GM21529 (cell line): ENCODE measurements at regions not wholly inside any gene's neighbourhood (a gene's known extent, or its start where the extent isn't known, plus 50 kb on each side); places are given as distances from the start of the nearest gene placed in this dataset.
A peak's percentile ranks its signal among the peaks of the same experiment; 100 is the strongest.

Source experiments
- ATAC-seq: cut with Tn5 transposase; IDR thresholded peaks from one replicate; pipeline ENCODE4 v1.9.1; 2021; ENCODE audit not compliant: unreplicated experiment

DNA sequence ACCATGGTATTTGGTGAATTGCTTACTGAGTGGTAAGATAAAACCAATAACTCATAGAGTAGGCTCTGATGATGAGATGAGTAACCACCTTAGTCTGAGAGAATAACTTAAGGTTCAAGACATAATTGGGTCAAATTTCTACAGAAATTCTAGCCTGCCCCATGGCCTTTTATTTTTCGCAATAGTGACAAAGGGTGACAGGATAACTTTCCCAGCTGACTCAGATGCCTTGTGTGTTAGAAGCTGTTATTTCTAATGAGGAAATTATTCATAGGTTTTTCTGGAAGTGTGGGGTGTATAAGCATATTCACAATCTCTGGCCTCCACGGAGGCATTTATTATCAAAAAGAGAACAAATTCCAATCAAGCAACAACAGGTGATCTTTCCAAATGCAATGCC is 159.0 kb downstream of the NUP35 start:
- no peak for ATAC-seq

DNA sequence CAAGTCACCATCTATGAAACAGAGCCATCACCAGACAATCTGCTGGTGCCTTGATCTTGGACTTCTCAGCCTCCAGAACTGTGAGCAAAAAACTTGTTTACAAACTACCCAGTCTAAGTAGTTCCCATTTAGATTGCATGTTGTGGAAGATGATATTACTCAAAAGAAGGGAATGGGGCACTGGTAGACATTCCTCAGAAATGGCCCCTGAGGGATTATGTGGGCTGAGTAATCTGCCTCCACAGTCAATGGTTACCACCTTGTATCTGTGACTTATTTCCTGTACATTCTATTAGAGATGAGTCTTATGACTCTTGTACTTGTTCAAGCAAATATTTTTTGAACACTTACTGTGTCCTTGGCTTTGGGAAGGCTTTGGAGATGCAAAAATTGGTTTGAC is 160.4 kb downstream of the NUP35 start:
- ATAC-seq: no peak

DNA sequence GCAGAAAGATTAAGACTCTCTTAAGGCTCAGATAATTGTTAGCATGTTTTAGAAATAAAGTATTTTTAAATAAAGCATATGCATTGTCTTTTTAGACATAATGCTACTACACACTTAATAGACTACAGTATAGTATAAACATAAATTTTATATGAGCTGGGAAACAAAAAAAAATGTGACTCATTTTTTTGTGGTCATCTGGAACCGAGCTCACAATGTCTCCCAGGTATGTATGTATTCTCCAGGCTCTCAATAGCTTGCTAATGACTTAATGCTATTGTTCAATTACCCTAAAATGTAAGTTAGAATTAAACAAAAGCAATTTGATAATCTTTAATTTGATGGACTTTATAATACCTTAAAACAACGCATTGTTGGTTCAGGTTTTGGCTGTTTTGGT is 167.2 kb downstream of the NUP35 start:
- no peak for ATAC-seq

DNA sequence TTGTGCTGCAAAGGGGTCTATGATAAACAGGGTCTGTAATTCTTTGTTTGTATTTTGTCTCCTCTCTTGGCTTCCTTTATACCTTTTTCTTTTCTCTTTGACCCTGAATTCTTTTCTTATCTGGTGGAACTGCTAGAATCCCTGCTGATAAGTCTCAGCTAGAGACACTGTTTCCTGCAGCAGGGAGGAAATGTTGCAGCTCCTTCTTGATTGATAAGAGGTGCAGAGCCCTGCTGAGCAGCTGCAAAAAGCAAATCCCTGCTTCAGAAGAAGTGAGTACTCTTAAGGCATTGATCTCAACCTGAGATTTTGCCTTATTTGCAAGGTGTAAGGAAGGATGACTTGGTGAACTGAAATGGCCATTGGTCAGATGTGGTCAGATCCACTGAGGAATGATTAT is 167.8 kb downstream of the NUP35 start:
- no peak for ATAC-seq

DNA sequence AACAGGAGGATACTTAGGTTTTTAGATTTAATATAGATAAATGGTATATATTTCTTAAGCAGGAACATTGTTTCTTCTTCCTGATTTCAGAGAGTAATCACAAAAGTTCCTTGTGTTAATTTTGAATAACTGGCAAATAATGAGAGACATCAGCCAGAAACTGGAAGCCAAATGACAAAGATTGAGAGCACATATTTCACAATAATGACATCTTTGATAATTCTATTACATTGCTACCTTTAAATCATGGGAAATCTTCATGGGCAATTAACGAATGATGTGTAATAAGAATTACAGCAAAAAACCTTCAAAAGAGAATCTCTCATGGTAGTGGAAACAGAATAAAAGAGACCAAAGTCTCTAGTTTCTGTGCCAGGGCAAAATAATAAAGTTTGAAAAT is 215.1 kb downstream of the NUP35 start:
- no peak for ATAC-seq

DNA sequence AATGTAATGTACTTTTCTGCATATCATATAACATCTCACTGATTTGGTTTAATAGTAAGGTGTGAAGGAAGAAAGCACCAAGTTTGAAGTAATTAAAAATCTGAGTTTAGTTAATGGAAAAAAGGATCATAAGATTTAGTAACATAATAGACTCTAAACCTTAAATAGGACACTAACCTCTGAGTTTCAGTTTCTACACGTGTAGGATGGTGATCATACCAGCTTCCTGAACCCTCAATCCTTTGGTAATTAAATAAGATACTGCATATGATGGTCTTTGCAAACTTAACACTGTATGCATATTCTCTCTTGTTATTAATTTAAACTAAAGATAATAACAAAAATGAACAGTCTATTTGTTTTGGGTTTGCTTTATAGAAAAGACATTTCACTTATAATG is 216.8 kb downstream of the NUP35 start:
- ATAC-seq: no peak

DNA sequence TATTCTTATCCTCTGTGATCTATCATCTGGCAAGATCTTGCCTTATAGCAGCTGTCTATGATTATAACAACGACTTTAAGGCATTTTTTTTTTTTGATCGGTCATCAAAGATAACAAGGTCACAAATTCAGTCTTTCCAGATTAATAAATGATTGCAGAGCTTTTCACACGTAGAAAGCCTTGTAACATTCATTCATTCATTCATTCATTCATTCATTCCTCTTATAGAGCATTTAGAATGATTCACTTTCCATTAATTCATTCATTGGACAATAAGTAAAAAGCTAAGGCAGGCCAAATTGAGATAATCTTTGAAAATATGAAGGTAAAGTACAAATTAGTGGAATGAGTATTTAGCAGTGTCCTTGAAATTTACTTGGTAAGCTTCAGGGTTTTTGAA is 223.7 kb downstream of the NUP35 start:
- no peak for ATAC-seq

DNA sequence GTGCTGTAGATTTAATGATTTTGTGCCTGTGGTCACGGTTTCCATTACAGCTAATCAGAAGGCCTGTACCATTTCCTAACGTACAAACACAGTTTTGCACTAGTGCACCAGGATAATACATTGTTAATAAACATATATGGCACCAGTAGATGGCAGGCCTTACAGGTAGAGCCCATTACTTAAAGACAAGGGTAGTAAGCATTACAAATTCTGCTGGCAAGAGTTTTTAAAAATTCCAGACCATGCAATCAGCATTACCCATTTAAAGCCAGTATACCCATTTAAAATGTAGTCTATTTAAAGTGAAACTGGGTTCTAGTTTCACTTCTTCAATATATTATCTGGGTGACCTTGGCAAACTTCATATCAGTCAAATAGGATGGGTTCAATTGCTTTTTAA is 224.2 kb downstream of the NUP35 start:
- ATAC-seq: peak; percentile 68

DNA sequence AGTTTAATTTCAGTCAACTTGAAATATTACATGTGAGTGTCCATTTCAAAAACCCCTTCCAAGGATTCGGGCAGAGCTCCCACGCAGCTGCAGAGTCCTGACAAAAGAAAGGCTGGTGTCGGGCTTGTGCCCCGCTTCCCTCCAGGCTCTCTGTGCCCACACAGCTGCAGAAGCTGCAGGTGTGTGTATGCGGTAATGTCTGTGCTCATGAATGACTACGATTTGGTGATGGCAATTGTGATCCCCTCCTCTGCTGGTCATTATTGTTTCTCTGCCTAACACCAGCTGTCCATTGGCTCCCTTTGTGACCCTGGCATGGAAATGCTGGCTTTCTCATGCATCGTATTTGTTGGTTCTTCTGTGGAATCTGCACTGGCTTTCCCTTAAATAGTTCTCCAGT is 224.8 kb downstream of the NUP35 start:
- ATAC-seq: peak; percentile 34

DNA sequence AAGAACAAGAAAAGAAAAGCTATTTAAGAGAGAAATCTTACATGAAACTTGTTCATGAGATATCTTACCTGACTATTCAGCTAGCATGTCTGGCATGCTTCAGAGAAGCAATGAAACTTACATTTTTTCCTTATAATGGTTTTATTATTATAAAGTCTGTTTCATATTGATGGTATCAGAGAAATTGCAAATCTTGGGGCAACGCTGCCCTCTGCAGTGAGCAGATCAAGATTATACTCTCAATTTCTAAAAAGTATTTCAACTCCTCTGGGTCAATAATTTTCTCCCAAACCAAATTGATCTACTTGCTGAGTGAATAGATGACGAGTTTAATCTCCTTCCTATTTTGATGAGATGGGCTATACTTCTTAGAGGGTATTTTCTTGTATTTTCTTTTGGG is 235.6 kb downstream of the NUP35 start:
- ATAC-seq: no peak

DNA sequence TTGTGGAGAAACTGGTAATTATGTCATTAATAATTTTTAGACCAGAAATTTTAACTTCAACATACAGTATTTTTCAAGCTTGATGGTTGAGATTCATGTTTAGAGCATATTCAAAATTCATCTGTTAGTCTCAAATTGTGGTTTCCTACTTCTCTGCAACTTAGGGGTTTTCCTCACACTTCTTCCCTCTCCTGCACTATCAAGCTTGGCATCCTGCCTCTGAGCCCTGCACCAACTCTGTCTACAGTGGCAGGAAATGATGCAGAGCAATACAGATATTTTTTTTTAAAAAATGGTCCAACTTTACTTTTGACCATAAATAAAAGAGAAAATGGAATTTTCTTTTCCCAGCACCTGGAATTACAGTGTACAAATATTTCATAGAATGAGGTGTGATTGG is 247.3 kb downstream of the NUP35 start:
- no peak for ATAC-seq

DNA sequence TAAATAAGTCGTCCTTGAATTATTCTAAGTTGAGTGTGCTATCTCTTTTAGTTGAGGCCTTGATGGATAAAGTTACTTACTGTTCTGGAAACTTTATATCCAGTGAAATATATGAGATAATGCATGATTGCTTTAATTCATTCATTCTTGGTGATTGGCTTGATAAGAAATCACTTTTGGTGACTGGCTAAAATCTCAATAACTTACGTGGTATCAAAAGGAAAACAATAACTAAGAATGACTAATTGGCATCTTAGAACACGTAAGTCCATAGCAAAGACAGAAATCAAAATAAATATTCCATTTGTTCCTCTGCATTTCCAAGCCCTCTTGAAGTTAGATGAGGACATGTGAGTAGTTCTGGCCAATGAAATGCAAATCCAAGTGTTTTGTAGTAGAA is 251.6 kb downstream of the NUP35 start:
- ATAC-seq: no peak

DNA sequence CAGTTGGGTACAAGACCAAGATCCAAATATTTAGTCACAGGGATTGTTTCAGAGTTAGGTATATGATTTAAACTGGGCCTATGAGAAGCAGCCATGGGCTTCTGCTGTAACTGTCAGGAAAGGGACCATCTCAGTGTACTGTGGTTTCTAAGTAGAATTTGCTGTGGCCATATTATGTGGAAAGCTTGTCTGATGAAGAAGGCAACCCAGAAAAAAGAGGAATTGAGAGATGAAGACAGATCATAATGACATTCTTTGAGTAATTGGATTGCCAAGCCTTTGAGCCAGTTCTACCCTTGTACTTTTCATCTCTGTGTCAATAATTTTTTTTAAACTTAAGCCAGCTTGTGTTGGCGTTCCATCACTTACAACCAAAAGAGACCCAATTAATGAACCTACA is 259.6 kb downstream of the NUP35 start:
- no peak for ATAC-seq

DNA sequence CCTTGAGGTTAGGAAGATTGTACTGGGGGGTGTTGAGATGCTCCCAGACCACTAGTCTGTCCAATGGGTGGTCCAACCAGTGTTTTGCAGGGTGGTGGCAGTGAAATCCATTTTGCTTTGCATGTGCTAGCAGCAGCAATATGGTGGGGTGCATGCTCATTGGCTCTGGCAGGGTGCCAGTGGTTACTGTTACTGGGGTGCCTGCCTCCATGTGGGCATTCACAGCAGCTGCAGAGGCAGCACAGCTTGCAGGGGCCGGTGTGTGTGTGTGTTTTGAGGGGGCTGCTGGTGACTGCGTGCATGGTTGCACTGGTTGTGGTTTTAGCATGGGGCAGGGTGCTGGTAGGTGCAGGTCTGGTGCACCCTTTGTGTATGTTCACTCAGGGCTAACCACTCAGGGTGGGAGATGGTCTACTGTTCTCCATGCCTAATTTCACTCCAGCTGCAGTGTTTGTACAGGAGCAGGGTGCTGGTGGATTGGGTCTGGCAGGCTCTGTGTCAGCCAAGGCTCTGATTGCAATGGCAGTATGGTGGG is 265.4 kb downstream of the NUP35 start:
- no peak for ATAC-seq

DNA sequence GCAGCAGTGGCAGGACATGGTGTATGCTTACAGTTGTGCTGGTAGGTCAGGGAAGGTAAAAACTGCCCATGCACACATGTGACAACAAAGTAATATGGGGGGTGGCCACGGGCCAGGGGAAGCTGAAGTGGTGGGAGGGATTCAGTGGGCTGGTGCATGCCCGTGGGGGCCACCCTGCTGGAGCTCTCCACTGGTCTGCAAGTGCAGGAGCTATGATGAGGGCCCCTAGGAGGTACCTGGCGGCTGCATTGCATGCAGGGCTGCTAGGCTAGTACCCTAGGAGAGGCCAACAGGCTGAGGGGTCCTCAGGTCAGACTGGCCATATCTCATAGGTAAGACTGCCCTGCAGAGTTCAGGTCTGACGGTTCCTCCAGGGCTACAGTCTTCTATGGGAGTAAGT is 265.9 kb downstream of the NUP35 start:
- no peak for ATAC-seq

DNA sequence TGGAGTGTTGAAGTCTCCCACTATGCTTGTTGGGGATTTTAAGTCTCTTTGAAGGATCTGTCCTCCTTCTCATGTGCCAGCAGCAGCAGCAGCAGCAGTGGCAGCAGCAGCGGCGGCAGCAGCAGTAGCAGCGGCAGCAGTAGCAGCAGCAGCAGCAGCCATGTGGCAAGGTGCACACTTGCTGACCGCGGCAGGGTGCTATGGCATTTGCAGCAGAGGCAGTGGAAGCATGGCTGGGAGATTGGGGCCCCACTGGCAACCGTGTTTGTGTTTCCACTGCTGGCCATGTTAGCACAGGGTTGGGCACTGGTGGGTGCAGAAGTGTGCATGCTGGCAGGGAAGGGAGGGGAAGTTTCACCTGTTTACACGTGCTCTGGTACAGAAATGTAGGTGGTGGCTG is 280.1 kb downstream of the NUP35 start:
- ATAC-seq: no peak

DNA sequence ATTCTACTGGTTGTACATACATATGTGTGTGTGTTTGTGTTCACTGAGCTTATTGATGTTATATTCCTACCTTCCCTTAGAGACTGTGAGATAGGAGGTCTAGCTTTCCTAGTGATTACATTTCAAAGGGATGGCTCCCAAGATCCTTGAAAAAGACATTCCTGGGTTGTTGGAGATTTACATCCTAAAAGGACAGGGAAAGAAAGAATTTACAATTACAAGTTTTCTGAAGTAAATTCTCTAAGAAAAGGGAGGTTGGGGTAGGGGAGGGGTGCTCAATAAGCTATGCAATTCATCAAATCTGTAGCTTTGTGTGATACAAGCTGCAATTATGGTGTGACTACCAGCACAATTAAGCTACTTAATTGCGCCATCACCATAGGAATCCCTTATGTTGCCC is 284.3 kb downstream of the NUP35 start:
- ATAC-seq: no peak

DNA sequence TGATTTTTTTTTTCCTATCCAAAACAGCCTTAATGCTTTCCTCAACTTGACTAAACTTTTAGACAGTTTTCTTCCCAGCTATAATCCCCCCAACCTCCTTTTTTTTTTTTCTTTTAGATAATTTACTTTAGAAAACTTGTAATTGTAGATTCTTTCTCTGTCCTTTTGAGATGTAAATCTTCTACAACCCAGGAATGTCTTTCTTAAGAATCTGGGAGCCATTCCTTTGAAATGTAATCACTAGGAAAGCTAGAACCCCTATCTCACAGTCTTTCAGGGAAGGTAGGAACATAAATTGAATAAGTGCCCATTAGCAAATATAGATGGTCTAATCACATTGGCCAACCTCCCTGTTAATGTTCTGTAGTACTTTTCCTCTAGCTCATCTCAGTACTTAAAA is 285.4 kb downstream of the NUP35 start:
- ATAC-seq: no peak

DNA sequence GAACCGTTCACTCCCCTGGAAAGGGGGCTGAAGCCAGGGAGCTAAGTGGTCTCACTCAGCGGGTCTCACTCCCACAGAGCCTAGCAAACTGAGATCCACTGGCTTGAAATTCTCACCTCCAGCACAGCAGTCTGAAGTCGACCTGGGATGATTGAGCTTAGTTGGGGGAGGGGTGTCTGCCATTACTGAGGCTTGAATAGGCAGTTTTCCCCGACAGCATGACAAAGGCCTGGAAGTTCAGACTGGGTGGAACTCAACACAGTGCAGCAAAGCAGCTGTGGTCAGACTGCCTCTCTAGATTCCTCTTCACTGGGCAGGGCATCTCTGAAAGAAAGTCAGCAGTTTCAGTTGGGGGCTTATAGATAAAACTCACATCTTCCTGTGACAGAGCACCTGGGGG is 292.5 kb downstream of the NUP35 start:
- ATAC-seq: no peak

DNA sequence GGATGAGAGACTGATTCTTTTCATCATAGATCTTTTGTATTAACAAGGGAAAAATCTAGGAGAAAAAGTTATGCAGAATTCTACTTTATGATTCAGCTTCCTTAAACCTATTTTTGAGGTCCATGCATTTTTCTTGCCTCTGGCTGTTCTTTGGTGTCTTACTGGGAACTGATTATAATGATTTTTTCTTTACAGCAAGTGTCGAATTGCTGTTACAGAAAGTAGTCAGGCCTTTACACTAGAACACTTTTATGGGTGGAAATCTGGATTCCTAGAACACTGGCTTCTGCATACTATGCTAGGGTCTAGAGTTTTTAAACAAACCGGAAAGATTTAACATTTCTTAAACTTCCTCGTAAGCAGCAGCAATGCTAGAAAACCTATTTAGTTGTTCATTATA is 302.6 kb downstream of the NUP35 start:
- ATAC-seq: no peak

DNA sequence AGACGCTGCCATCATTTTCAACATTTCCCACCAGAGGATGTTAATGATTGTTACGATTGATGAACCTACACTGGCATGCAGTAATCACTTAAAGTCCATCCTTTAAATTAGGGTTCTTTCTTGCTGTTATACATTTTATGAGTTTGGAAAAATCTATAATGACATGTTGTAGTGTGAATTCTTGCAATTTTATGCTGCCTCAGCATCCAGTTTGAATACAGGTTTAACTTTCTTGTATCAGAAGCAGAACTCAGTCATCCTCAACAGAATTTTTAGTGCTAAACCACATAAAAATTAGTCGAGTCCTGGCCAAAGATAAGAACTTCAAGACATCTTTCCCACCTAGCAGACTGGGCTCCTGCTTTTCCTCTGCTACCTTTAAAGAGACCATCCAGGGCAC is 303.3 kb downstream of the NUP35 start:
- no peak for ATAC-seq

DNA sequence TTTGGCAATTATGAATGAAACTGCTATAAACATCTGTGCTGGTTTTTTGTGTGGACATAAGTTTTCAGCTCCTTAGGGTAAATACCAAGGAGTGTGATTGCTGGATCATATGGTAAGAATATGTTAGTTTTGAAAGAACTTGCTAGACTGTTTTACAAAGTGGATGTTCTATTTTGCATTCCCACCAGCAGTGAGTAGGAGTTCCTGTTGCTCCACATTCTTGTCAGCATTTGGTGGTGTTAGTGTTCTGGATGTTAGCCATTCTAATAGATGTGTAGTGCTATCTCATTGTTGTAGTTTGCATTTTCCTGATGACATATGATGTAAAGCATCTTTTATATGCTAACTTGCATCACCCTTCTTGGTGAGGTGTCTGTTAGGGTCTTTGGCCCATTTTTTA is 304.6 kb downstream of the NUP35 start:
- ATAC-seq: no peak

DNA sequence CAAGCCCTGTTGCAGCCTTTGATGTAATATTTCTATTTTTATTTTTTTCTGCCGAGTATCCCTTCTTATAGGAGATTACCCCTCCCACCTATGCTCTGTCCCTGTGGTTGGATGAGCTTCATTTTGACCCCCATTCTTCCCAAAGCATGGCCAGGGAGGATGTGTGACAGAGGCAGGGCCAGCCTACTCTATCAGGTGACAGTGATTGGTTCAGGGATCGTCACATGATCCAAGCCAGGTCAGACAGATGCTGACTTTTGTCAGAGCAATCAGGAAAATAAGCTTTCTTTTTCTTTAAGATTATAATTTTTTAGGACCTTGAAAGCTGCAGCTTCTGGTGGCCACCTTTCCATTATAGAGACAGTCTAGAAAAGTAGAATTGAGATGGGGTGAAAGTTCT is 314.3 kb downstream of the NUP35 start:
- no peak for ATAC-seq

DNA sequence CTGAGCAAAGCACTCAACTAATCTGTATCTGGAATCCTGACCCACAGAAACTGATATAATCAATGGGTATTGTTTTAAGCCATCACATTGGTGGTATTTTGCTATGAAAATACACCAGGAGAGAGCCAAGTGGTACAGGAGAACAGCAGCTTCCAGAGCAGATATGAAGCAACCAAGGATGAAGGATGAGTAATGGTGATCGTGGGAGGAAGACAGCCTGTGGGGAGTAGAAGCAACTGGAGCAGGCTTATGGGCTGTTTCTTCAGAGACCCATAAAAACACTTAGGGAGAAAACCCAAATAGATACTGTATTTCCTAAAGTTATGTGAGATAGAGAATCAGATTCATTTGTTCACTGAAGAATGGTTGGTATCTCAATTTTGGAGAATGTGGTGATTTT is 330.8 kb downstream of the NUP35 start:
- ATAC-seq: no peak
